Gastrocnemius medialis (tissue), 4 donors: ENCODE measurements at regions not wholly inside any gene's neighbourhood (a gene's known extent, or its start where the extent isn't known, plus 50 kb on each side); places are given as distances from the start of the nearest gene placed in this dataset.

Source experiments
- ATAC-seq, 2 donors: fragments of 150-250 bp; one replicate each; pipeline ENCODE4 v1.9.1; 2016
- DNase-seq, 2 donors: peaks; one replicate each; pipeline ENCODE4 v3.0.0-alpha.2; 2019
- H3K27ac ChIP-seq, 4 donors: fragments of 200-600 bp; sonication (generic); 1 replicate in 1 of 4; 2 replicates in 3 of 4; pipeline ENCODE4 v1.5.1; 2016 to 2018; ENCODE audit warnings: mild to moderate bottlenecking in 2 of 4, moderate library complexity in 1 of 4
- H3K27me3 ChIP-seq, 3 donors: fragments of 200-600 bp; sonication (generic) in 2 of 3; 1 replicate in 1 of 3; 2 replicates in 2 of 3; pipeline versions ENCODE4 v1.5.1 to v1.6.0; 2016 to 2019; ENCODE audit warnings: mild to moderate bottlenecking in 1 of 3, moderate library complexity in 1 of 3
- H3K36me3 ChIP-seq, 2 donors: fragments of 200-600 bp; sonication (generic) in 1 of 2; one replicate each; pipeline ENCODE4 v1.5.1; 2017 to 2018
- H3K4me1 ChIP-seq, 2 donors: fragments of 200-600 bp; sonication (generic) in 1 of 2; one replicate each; pipeline ENCODE4 v1.5.1; 2016 to 2017; ENCODE audit warnings: mild to moderate bottlenecking in 2 of 2
- H3K4me3 ChIP-seq, 4 donors: fragments of 200-600 bp; sonication (generic) in 3 of 4; 1 replicate in 1 of 4; 2 replicates in 3 of 4; pipeline ENCODE4 v1.5.1; 2016 to 2019; ENCODE audit warnings: mild to moderate bottlenecking in 2 of 4
- H3K9me3 ChIP-seq, 3 donors: fragments of 200-600 bp; sonication (generic) in 2 of 3; 1 replicate in 1 of 3; 2 replicates in 2 of 3; pipeline ENCODE4 v1.5.1; 2016 to 2019
- POLR2A ChIP-seq, 2 donors: fragments of 450-650 bp; IDR thresholded peaks; one replicate each; pipeline ENCODE4 v1.6.1; 2017; ENCODE audit warnings: antibody characterized with exemption in 2 of 2, mild to moderate bottlenecking in 2 of 2, moderate library complexity in 2 of 2
- in situ Hi-C, 4 donors: fragments of 200-750 bp; cut with MboI; loops; one replicate each; pipeline versions ENCODE4 v1.15.0 to v1.8.0; 2017; ENCODE audit warnings: low sequenced_read_pairs in 4 of 4
- intact Hi-C: fragments of 100-400 bp; cut with DNase I; formaldehyde crosslinking; loops from one replicate; pipeline ENCODE4 v1.15.1; 2023; ENCODE audit warnings: low total_unique reads
- TF ChIP-seq, protein P1 (sequence below), 5 experiments: fragments of 450-650 bp in 3 of 5; fragments of 200-600 bp in 2 of 5; sonication (generic) in 2 of 5; IDR thresholded peaks in 4 of 5; conservative IDR thresholded peaks in 1 of 5; 1 replicate in 4 of 5; 2 replicates in 1 of 5; pipeline ENCODE4 v1.5.1; 2016 to 2019; ENCODE audit warnings: antibody characterized with exemption in 5 of 5, mild to moderate bottlenecking in 3 of 5, moderate library complexity in 3 of 5

DNA sequence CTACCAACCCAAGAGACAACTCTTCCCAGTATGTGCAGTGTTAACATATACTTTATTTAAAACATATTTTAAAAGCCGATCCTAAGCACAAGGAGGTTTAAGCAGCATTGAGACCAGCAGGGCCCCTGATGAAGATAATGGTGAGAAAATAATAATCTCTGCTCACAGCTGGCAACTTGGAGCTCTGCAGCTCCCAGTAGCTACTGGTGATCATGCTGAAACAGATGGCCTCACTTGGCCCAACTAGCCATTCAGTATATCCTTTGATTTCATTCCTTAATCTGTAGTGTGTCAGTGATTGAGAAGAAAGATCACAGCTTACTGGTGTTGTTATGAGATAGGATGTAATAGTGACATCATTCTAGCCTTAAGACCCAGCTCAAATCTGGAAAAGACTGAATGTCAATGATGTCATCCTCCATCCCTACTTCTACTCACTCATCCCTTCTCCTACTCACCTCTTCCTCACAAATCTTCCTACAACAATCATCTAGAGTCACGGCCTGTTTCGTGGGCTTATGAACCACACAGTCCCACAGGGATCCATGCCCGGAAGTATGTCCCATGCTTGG lies 817.9 kb downstream of the PLA2G4A start:
- intact Hi-C loops: no loop called here
- in situ Hi-C loops: no loop called here
- no peak for TF ChIP-seq POLR2A (IDR thresholded peaks at IDR 0.05)
- TF ChIP-seq, protein P1, sequence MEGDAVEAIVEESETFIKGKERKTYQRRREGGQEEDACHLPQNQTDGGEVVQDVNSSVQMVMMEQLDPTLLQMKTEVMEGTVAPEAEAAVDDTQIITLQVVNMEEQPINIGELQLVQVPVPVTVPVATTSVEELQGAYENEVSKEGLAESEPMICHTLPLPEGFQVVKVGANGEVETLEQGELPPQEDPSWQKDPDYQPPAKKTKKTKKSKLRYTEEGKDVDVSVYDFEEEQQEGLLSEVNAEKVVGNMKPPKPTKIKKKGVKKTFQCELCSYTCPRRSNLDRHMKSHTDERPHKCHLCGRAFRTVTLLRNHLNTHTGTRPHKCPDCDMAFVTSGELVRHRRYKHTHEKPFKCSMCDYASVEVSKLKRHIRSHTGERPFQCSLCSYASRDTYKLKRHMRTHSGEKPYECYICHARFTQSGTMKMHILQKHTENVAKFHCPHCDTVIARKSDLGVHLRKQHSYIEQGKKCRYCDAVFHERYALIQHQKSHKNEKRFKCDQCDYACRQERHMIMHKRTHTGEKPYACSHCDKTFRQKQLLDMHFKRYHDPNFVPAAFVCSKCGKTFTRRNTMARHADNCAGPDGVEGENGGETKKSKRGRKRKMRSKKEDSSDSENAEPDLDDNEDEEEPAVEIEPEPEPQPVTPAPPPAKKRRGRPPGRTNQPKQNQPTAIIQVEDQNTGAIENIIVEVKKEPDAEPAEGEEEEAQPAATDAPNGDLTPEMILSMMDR (IDR thresholded peaks at IDR 0.05 in 4 of 5, conservative IDR thresholded peaks at IDR 0.05 in 1 of 5): no peak
- H3K27me3 ChIP-seq: no peaks in the 10 kb centered on the region
- H3K9me3 ChIP-seq: no peaks in the 10 kb centered on the region
- no peak overlapping the region for H3K4me3 ChIP-seq
- H3K27ac ChIP-seq: no peak overlapping the region
- no peak for ATAC-seq
- no peak for DNase-seq
- no peaks in the 10 kb centered on the region for H3K4me1 ChIP-seq
- H3K36me3 ChIP-seq: no peaks in the 10 kb centered on the region

DNA sequence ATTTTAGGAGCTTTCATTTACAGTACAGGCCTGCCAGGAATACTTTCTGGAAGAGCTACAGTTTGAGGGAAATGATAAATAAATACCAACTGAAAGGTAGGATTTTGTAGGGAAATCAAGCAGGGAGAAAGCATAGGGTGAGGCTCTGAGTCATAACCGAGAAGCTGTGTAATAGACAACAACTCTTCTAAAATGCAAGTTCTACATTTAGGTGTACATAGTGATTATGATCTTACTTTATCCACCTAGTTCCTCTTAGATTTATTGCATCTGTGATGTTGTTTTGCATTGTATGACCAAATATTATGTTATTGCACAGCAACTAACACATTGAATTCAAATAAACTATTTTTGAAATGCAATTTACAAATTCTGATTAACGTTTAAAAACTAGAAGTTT lies 819.3 kb downstream of the PLA2G4A start:
- ATAC-seq (no peak), DNase-seq (no peak)
- Histone ChIP-seq H3K27ac (no peak overlapping the region), H3K4me3 (no peak overlapping the region), H3K9me3 (no peaks in the 10 kb centered on the region), H3K4me1 (no peaks in the 10 kb centered on the region), H3K27me3 (no peaks in the 10 kb centered on the region), H3K36me3 (no peaks in the 10 kb centered on the region)
- intact Hi-C loops: no loop called here
- TF ChIP-seq, protein P1 (IDR thresholded peaks at IDR 0.05 in 4 of 5, conservative IDR thresholded peaks at IDR 0.05 in 1 of 5): no peak
- TF ChIP-seq POLR2A (IDR thresholded peaks at IDR 0.05): no peak
- in situ Hi-C loops: no loop called here

DNA sequence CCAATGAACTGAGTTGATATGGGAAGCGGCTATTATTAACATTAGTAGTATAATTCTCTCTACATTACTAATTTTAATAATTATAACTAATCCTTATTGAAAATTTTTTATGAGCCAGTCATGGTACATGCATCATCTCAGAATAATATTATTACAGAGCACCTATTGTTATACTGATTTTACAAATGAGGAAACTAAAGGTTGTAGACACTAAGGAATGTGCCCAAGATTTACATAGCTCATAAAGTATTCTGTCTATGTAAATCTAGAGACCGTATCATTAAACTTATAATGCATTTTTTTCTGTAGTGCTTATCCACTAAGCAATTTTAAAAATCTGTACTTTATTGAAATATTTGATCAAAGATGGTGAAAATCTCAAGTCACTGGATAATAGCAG lies 825.9 kb downstream of the PLA2G4A start:
- no peak overlapping the region for H3K27ac ChIP-seq
- intact Hi-C loops: no loop called here
- no peaks in the 10 kb centered on the region for H3K36me3 ChIP-seq
- ATAC-seq: no peak
- no peaks in the 10 kb centered on the region for H3K4me1 ChIP-seq
- H3K9me3 ChIP-seq: no peaks in the 10 kb centered on the region
- in situ Hi-C loops: no loop called here
- no peaks in the 10 kb centered on the region for H3K27me3 ChIP-seq
- TF ChIP-seq, protein P1 (IDR thresholded peaks at IDR 0.05 in 4 of 5, conservative IDR thresholded peaks at IDR 0.05 in 1 of 5): no peak
- no peak for TF ChIP-seq POLR2A (IDR thresholded peaks at IDR 0.05)
- no peak for DNase-seq
- H3K4me3 ChIP-seq: no peak overlapping the region

DNA sequence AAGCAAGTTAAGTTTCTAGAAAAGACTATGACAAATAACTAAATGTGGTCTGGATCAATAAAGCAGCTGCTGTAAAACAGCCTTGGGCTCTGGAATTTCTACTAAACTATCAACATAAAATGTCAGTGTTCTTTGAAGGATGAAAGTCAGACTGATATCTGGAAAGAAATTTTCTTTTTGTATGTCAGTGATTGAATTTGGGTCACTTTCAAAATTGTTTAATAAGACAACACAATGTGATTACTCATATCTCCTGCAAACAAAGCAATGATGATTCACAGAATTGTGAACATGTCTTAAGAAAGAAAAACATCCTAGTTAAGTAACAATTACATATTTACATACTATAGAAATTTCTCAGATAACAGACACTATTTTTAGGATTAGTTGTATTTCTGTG lies 826.4 kb downstream of the PLA2G4A start:
- Histone ChIP-seq H3K36me3 (no peaks in the 10 kb centered on the region), H3K27me3 (no peaks in the 10 kb centered on the region), H3K9me3 (no peaks in the 10 kb centered on the region), H3K27ac (no peak overlapping the region), H3K4me1 (no peaks in the 10 kb centered on the region), H3K4me3 (no peak overlapping the region)
- intact Hi-C loops: no loop called here
- no peak for ATAC-seq
- in situ Hi-C loops: no loop called here
- DNase-seq: no peak
- TF ChIP-seq, protein P1 (IDR thresholded peaks at IDR 0.05 in 4 of 5, conservative IDR thresholded peaks at IDR 0.05 in 1 of 5): no peak
- no peak for TF ChIP-seq POLR2A (IDR thresholded peaks at IDR 0.05)

DNA sequence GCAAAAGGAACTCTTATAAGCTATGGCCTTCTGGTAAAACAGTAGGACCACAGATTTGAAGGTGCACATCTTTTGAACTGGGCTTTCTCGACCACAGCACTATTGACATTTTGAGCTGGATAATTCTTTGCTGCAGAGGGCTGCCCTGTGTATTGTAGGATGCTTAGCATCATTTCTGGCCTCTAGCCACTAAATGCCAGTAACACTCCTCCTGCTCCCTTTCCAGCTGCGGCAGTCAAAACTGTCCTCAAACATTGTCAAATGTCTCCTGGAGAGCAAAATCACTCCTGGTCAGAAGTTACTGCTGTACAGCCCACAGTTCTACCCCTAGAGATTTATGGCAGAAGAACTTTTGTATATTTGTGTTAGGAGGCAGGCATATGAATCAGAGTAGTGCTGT lies 836.7 kb downstream of the PLA2G4A start:
- no peak for ATAC-seq
- no peak overlapping the region for H3K4me3 ChIP-seq
- no peaks in the 10 kb centered on the region for H3K4me1 ChIP-seq
- in situ Hi-C loops (no loop called here), intact Hi-C loops (no loop called here)
- TF ChIP-seq, protein P1 (IDR thresholded peaks at IDR 0.05 in 4 of 5, conservative IDR thresholded peaks at IDR 0.05 in 1 of 5): no peak
- TF ChIP-seq POLR2A (IDR thresholded peaks at IDR 0.05): no peak
- no peak for DNase-seq
- H3K27ac ChIP-seq: no peak overlapping the region
- H3K27me3 ChIP-seq: no peaks in the 10 kb centered on the region
- H3K36me3 ChIP-seq: no peaks in the 10 kb centered on the region
- H3K9me3 ChIP-seq: no peaks in the 10 kb centered on the region
